ENCODE measurements at regions not wholly inside any gene's neighbourhood (a gene's known extent, or its start where the extent isn't known, plus 50 kb on each side); places are given as distances from the start of the nearest gene placed in this dataset.
"Not testable (repeated sequence)": the region's sequence is repeated elsewhere in the genome, so short reads cannot be mapped to it uniquely, and the experiment has no call there.

GRCh38 chr17:52885882-52886281 lies 727.4 kb upstream of the CA10 start:
- Histone ChIP-seq H3K79me2 (ENCODE audit: control insufficient read depth, insufficient read depth, low read length) (no peaks in the 10 kb centered on the region), H3K9me1 (ENCODE audit: control insufficient read depth, extremely low read depth, insufficient read depth, low read length) (no peaks in the 10 kb centered on the region), H3K9me3 (ENCODE audit: control insufficient read depth, low read depth, low read length) (no peaks in the 10 kb centered on the region), H3K27ac (ENCODE audit: control insufficient read depth, insufficient read depth, low read length) (no peak overlapping the region), H4K20me1 (ENCODE audit: control insufficient read depth, extremely low read depth, insufficient read depth, low read length) (no peaks in the 10 kb centered on the region), H2AFZ (ENCODE audit: control insufficient read depth, low read length) (no peak overlapping the region), H3K4me2 (ENCODE audit: control insufficient read depth, extremely low read depth, insufficient read depth, low read depth, low read length) (no peak overlapping the region), H3K27me3 (ENCODE audit: control insufficient read depth, extremely low read depth, insufficient read depth, low read length) (no peaks in the 10 kb centered on the region), H3K9ac (ENCODE audit: control insufficient read depth, extremely low read depth, insufficient read depth, low read length) (no peak overlapping the region), H3K36me3 (ENCODE audit: control insufficient read depth in 2 of 2, extremely low read depth in 1 of 2, insufficient read depth in 2 of 2, low read length in 2 of 2) (no peaks in the 10 kb centered on the region), H3K4me1 (ENCODE audit: control insufficient read depth, extremely low read depth, insufficient read depth, low read length) (no peaks in the 10 kb centered on the region), H3K4me3 (ENCODE audit: control insufficient read depth in 2 of 3, extremely low read depth in 1 of 3, insufficient read depth in 2 of 3, low read depth in 1 of 3, low read length in 3 of 3) (no peak overlapping the region)
- no peak for FAIRE-seq
- dilution Hi-C loops (cut with MboI; ENCODE audit: extremely low pct_ligation_motif_present, low sequenced_read_pairs), result no loop called here
- DNase-seq (ENCODE audit: low read depth, low spot score), result no peak
- TF ChIP-seq EZH2 (IDR thresholded peaks at IDR 0.05; ENCODE audit: low read length), result no peak
- TF ChIP-seq, protein P1, sequence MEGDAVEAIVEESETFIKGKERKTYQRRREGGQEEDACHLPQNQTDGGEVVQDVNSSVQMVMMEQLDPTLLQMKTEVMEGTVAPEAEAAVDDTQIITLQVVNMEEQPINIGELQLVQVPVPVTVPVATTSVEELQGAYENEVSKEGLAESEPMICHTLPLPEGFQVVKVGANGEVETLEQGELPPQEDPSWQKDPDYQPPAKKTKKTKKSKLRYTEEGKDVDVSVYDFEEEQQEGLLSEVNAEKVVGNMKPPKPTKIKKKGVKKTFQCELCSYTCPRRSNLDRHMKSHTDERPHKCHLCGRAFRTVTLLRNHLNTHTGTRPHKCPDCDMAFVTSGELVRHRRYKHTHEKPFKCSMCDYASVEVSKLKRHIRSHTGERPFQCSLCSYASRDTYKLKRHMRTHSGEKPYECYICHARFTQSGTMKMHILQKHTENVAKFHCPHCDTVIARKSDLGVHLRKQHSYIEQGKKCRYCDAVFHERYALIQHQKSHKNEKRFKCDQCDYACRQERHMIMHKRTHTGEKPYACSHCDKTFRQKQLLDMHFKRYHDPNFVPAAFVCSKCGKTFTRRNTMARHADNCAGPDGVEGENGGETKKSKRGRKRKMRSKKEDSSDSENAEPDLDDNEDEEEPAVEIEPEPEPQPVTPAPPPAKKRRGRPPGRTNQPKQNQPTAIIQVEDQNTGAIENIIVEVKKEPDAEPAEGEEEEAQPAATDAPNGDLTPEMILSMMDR (optimal IDR thresholded peaks at IDR 0.05 in 1 of 3, IDR thresholded peaks at IDR 0.05 in 1 of 3, conservative IDR thresholded peaks at IDR 0.05 in 1 of 3; ENCODE audit: extremely low read depth in 1 of 3, insufficient read depth in 2 of 3, low read length in 3 of 3), result no peak

GRCh38 chr17:52883907-52884491 lies 725.5 kb upstream of the CA10 start:
- dilution Hi-C loops (cut with MboI; ENCODE audit: extremely low pct_ligation_motif_present, low sequenced_read_pairs); H4K20me1 ChIP-seq (ENCODE audit: control insufficient read depth, extremely low read depth, insufficient read depth, low read length); H3K4me1 ChIP-seq (ENCODE audit: control insufficient read depth, extremely low read depth, insufficient read depth, low read length); H3K4me2 ChIP-seq (ENCODE audit: control insufficient read depth, extremely low read depth, insufficient read depth, low read depth, low read length); H3K9ac ChIP-seq (ENCODE audit: control insufficient read depth, extremely low read depth, insufficient read depth, low read length); DNase-seq (ENCODE audit: low read depth, low spot score); FAIRE-seq; H3K36me3 ChIP-seq (ENCODE audit: control insufficient read depth in 2 of 2, extremely low read depth in 1 of 2, insufficient read depth in 2 of 2, low read length in 2 of 2); H3K27ac ChIP-seq (ENCODE audit: control insufficient read depth, insufficient read depth, low read length); H3K9me3 ChIP-seq (ENCODE audit: control insufficient read depth, low read depth, low read length); H3K27me3 ChIP-seq (ENCODE audit: control insufficient read depth, extremely low read depth, insufficient read depth, low read length); H2AFZ ChIP-seq (ENCODE audit: control insufficient read depth, low read length); H3K4me3 ChIP-seq (ENCODE audit: control insufficient read depth in 2 of 3, extremely low read depth in 1 of 3, insufficient read depth in 2 of 3, low read depth in 1 of 3, low read length in 3 of 3); H3K9me1 ChIP-seq (ENCODE audit: control insufficient read depth, extremely low read depth, insufficient read depth, low read length); H3K79me2 ChIP-seq (ENCODE audit: control insufficient read depth, insufficient read depth, low read length): not testable (repeated sequence)

GRCh38 chr17:52846767-52847166 lies 688.3 kb upstream of the CA10 start:
- not testable (repeated sequence) for DNase-seq (ENCODE audit: low read depth, low spot score)

More at GRCh38 chr17:52846767-52847166, 688.3 kb upstream of the CA10 start:
- H3K9ac ChIP-seq (ENCODE audit: control insufficient read depth, extremely low read depth, insufficient read depth, low read length); H3K36me3 ChIP-seq (ENCODE audit: control insufficient read depth in 2 of 2, extremely low read depth in 1 of 2, insufficient read depth in 2 of 2, low read length in 2 of 2); H3K27ac ChIP-seq (ENCODE audit: control insufficient read depth, insufficient read depth, low read length); H3K4me1 ChIP-seq (ENCODE audit: control insufficient read depth, extremely low read depth, insufficient read depth, low read length); H2AFZ ChIP-seq (ENCODE audit: control insufficient read depth, low read length); FAIRE-seq; H3K4me3 ChIP-seq (ENCODE audit: control insufficient read depth in 2 of 3, extremely low read depth in 1 of 3, insufficient read depth in 2 of 3, low read depth in 1 of 3, low read length in 3 of 3); H3K9me1 ChIP-seq (ENCODE audit: control insufficient read depth, extremely low read depth, insufficient read depth, low read length); H4K20me1 ChIP-seq (ENCODE audit: control insufficient read depth, extremely low read depth, insufficient read depth, low read length); H3K79me2 ChIP-seq (ENCODE audit: control insufficient read depth, insufficient read depth, low read length); H3K4me2 ChIP-seq (ENCODE audit: control insufficient read depth, extremely low read depth, insufficient read depth, low read depth, low read length); H3K9me3 ChIP-seq (ENCODE audit: control insufficient read depth, low read depth, low read length); dilution Hi-C loops (cut with MboI; ENCODE audit: extremely low pct_ligation_motif_present, low sequenced_read_pairs); H3K27me3 ChIP-seq (ENCODE audit: control insufficient read depth, extremely low read depth, insufficient read depth, low read length): not testable (repeated sequence)
